ENCODE measurements at regions not wholly inside any gene's neighbourhood (a gene's known extent, or its start where the extent isn't known, plus 50 kb on each side); places are given as distances from the start of the nearest gene placed in this dataset.
A peak's percentile ranks its signal among the peaks of the same experiment; 100 is the strongest.

- DNase-seq: no peak
Measured at GRCh38 chr12:92614001-92614400, 88.8 kb upstream of the PLEKHG7 start.

- DNase-seq: no peak
Measured at GRCh38 chr12:92612611-92613010, 90.2 kb upstream of the PLEKHG7 start.

DNA sequence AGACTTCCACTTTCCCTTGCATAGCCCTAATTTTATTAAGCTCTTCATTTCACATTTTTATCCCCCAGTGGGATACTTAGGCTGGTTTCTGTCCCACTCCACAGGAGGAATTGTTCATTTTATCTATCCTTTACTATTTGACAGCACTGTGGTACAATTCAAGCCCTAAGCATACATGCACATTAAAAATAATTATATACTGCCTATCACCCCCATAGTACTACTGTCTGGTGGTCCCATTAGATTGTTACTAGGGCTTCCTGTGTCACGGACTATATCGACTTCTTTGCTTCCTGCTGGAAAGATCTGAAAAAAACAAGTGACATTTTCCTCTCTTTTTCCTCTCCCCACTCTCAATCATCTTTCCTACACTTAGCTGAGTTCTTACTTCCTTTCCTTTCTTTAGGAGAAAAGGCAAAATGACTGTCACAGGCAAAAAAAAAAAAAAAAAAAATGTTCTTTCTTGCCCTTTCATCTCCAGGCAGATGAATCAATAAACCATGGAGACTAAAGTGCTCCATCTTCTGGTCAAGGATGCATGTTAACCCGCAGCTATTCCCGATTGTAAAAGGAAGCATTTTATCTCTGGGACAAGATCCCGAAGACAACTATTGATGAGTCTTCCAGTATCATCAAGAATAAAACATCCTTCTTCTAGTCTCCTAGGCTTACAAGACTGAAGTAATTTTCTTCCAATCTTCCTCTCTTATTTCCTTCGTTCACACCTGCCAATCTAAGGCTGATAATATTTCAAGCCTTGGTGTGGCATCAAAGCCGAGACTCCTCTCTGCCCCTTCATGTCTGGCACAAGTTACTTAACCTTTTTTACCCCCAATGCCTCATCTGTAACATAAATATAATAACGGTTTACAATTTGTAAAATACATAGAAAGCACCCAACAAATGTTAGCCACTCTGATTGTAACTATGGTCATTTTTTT is 94.4 kb upstream of the PLEKHG7 start:
- DNase-seq: no peak

DNA sequence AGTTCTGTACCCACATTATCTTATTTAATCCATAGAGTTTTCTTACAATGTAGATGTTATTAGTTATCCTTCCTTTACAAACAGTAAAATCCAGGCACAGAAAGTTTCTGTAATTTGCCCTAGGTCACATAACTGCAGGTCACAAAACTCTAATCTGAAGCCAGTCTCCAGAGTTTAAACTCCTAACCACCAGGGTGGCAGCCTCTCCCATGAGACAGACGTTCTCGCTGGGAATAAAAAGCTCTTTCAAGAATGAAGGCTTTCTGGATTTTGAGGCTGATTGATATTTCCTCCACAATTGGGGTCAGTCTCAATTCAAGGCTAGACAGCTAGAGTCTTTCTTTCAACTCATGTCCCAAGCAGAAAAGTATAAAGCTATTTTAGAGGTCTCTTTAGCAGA is 95.8 kb upstream of the PLEKHG7 start:
- DNase-seq: no peak

- no peak for DNase-seq
Measured at GRCh38 chr12:92605621-92606170, 97.1 kb upstream of the PLEKHG7 start.

- no peak for DNase-seq
Measured at GRCh38 chr12:92604786-92605185, 98.0 kb upstream of the PLEKHG7 start.

DNA sequence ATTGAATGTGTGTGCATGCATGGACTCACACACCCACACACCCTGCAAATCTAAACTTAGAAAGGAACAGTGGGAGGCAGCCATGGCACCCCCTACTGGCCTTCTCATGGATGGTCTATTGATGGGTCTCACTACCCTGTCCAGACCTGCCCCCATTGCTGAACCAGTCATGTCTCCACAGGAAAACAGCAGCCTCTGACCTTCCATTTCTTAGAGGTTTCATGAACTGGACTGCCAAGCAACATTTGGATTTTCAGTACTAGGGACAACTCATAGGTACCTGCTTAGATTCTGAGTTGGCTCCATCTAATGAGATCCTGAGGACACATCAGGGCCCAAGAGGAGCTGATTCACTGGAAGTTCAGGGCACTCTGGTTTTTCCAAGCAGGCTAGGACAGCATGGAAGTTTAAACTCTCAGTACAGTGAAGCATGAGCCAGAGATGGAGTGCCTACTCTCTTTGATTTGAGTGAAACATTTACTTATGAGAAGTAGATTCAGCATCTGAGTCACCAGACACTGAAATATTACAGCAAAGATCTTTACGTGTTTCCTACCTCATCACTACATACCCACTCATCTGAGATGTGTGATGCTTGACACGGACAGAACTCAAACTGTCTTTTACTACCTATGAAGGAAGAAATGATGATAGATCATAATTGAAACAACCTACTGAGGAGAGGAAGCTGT is 98.9 kb upstream of the PLEKHG7 start:
- DNase-seq: no peak

- no peak for DNase-seq
Measured at GRCh38 chr12:92602930-92603623, 99.7 kb upstream of the PLEKHG7 start.

DNA sequence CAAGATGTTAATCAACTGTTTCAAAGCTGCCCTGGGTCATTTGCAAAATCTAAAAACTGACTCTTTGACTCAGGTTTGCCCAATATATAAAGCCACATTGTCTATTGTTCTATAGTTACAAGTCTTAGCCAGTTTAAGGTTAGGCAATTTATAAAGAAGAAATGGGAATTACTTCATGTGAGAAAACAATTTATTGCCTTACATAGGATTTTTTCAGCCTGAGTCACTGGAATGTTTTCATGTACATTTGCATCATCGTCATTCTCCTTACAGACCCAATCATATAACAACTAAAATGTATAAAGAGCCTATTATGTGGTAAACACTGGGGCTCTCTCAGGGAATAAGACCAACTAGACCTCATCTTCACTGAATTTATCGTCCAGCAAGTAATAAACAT is 100.3 kb upstream of the PLEKHG7 start:
- no peak for DNase-seq

- no peak for DNase-seq
Measured at GRCh38 chr12:92601680-92602079, 101.1 kb upstream of the PLEKHG7 start.

GRCh38 chr12:92601176-92601575 is 101.6 kb upstream of the PLEKHG7 start:
- no peak for DNase-seq

- DNase-seq: no peak
Measured at GRCh38 chr12:92600052-92600451, 102.7 kb upstream of the PLEKHG7 start.

DNA sequence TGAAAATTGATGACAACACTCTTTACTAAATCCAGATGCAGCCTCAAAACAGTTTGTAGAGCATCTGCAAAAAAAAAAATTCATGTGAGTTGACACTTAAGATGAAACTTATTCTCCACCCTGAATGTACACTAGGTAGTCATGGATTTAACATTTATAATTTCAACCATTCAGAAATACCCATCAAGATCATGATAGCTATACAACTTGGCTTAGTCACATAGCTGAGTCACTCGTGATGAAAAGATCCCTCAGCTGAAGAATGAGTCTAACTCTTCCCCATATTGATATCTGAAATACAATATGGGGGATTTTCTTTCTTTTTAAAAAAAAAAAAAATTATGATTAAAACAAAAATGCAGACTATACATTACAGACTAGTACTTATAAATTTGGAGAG is 104.8 kb upstream of the PLEKHG7 start:
- DNase-seq: no peak

DNA sequence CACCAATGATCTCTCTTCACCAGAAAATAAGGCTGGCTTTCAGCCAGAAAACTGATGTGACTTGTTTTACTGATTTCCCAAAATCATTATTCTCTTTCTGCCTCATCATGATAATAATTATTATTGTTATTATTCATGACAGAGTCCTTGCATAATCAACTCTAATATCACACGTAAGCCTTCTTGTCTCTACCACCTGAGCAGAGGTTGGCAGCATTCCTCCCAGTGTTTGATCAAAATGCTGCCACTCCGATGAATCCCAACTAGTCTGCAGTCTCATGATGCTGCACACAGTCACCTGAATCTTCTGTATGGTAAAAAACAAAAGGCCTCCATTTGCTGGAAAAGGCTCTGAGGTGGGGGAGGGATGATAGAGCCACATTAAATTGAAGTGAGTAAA is 105.7 kb upstream of the PLEKHG7 start:
- DNase-seq: no peak

DNA sequence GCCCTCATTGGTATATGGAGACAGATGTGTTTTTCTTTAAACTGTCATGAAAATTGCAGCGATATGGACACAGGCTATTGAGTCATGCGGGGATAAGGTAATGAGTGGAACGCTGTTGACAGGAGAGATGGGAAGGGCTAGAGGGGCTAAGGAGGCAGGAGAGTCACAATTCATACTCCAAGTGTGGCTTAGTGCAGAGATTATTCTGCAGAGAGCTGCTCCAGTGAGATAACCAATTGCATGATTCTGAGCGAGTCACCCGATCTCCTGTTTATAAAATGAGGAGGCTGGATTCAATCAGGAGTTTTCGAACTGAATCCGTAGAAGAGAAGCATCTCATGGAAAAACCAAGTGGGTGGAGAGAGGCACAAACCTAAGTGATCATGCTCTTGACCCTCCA is 106.4 kb upstream of the PLEKHG7 start:
- no peak for DNase-seq

DNA sequence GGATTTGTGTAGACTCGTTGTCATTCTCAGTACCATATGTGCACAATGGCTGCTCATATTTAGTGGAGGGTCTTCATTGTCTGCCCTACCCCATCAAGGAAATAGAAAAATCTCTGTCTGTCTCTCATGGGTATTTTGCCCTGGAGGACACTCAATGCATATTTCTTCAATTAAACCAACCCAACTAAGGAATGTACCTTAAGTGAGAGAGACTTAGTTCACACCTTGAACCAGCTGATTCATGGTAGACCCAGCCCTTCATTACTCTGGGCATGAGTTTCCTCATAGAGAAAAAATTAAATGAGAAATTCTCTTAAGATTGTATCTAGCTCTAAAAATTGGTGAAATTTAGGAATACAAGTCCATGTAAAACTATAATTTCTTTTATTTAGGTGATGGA is 107.1 kb upstream of the PLEKHG7 start:
- no peak for DNase-seq

- no peak for DNase-seq
Measured at GRCh38 chr12:92593734-92594402, 108.9 kb upstream of the PLEKHG7 start.

GRCh38 chr12:92585115-92585727 is 117.6 kb upstream of the PLEKHG7 start:
- DNase-seq: no peak

- no peak for DNase-seq
Measured at GRCh38 chr12:92583910-92584309, 118.9 kb upstream of the PLEKHG7 start.

- DNase-seq: no peak
Measured at GRCh38 chr12:92582893-92583292, 119.9 kb upstream of the PLEKHG7 start.

DNA sequence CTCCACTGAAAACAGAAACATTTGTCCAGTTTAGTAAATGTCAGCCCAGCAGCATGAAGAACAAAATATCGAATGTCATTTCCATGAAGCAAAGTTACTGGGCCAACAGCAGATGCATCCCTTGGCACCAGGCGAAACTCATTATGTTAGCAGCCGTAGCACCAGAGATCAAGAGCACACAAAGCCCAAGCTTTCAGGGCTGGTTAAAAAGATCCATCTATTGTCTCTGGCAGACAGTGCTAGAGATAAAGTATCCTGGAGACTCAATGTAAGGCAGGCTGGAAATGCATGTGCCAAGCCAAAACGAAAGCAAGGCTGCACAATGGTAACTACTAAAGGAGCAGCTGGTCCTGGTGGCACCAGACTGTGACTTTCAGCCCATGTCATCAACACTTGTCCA is 120.3 kb upstream of the PLEKHG7 start:
- DNase-seq: peak; percentile 50

GRCh38 chr12:92581604-92582003 is 121.2 kb upstream of the PLEKHG7 start:
- DNase-seq: no peak

Measured in left hindlimb (tissue), 1 donor.